ENCODE measurements at regions not wholly inside any gene's neighbourhood (a gene's known extent, or its start where the extent isn't known, plus 50 kb on each side); places are given as distances from the start of the nearest gene placed in this dataset.

DNA sequence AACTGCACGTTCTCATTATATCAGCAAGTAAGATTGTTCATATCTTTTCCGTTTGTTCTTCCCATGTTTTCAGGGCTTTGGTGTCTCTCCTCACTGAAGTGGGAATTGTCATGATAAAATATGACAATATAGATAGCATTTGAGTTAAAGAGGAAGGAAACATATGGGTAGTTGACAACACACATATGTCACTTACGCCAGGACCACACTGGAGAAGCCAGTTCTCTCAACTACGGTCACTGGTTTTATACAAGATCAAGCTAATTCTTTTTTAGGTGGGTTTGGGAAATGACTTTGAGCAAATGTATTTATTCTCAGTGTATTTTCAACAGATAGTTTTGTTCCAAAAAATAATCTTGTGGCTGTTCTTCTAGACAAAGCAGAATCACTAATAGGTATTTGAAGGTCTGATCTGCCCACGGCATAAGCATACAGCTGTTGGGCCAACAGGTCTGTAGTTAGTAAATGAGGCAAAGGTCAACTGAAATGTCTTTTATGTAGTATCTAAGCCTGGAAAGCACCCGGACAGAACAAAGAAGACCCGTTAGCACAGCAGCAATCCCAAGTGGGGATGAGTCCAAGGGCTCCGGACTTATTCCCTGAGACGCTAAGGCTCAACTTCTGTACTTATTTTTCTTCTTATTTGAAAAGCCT lies 433.6 kb upstream of the ZP4 start:
- no peak for FAIRE-seq
- TF ChIP-seq, protein P1, sequence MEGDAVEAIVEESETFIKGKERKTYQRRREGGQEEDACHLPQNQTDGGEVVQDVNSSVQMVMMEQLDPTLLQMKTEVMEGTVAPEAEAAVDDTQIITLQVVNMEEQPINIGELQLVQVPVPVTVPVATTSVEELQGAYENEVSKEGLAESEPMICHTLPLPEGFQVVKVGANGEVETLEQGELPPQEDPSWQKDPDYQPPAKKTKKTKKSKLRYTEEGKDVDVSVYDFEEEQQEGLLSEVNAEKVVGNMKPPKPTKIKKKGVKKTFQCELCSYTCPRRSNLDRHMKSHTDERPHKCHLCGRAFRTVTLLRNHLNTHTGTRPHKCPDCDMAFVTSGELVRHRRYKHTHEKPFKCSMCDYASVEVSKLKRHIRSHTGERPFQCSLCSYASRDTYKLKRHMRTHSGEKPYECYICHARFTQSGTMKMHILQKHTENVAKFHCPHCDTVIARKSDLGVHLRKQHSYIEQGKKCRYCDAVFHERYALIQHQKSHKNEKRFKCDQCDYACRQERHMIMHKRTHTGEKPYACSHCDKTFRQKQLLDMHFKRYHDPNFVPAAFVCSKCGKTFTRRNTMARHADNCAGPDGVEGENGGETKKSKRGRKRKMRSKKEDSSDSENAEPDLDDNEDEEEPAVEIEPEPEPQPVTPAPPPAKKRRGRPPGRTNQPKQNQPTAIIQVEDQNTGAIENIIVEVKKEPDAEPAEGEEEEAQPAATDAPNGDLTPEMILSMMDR (IDR thresholded peaks at IDR 0.05; ENCODE audit: insufficient read depth, low read length, severe bottlenecking) = no peak
- Histone ChIP-seq H3K36me3 (ENCODE audit: control insufficient read depth, insufficient read depth, low read length) (no peaks in the 10 kb centered on the region), H3K27me3 (ENCODE audit: control insufficient read depth, insufficient read depth, low read length) (no peaks in the 10 kb centered on the region), H3K4me3 (ENCODE audit: low read depth, low read length) (no peak overlapping the region)
- DNase-seq (ENCODE audit: low read depth) = no peak

DNA sequence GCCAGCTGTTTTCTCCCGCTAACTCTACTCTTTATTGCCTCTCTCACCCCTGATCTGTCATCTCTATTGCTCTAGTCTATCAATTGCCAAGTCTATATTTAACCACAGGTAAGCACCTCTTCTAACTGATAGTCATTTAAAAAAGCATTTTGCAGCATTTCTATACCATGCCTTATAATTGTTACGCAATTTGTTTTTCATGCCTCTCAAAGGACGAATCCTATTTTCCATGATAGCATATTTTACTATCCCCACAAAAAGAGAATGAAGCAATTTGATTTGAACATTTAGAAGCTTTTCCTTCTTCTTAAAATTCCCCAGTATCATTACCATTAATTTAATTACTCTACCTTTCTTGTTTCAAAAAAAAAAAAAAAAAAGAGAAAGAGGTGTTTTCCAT lies 432.8 kb upstream of the ZP4 start:
- FAIRE-seq (no peak), DNase-seq (ENCODE audit: low read depth) (no peak)
- Histone ChIP-seq H3K4me3 (ENCODE audit: low read depth, low read length) (no peak overlapping the region), H3K27me3 (ENCODE audit: control insufficient read depth, insufficient read depth, low read length) (no peaks in the 10 kb centered on the region), H3K36me3 (ENCODE audit: control insufficient read depth, insufficient read depth, low read length) (no peaks in the 10 kb centered on the region)
- TF ChIP-seq, protein P1 (IDR thresholded peaks at IDR 0.05; ENCODE audit: insufficient read depth, low read length, severe bottlenecking) = no peak

DNA sequence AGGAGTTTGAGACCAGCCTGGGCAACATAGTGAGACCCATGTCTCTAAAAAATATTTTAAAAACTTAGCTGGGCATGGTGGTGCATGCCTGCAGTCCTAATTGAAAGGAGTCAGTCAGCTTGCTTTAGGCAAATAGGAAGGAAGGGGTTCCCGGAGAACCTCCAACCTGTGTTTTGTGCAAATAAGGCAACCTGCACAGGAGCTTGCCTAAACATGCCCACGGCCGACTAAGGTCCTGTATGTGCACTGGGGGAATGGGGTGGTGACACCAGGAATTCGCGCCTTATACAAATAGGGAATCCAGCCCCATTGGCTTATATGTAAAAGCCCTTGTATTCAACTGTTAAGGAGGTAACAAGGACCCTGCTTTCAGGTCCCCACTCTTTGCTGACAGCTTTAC lies 429.2 kb upstream of the ZP4 start:
- Histone ChIP-seq H3K36me3 (ENCODE audit: control insufficient read depth, insufficient read depth, low read length) (no peaks in the 10 kb centered on the region), H3K27me3 (ENCODE audit: control insufficient read depth, insufficient read depth, low read length) (no peaks in the 10 kb centered on the region), H3K4me3 (ENCODE audit: low read depth, low read length) (no peak overlapping the region)
- TF ChIP-seq, protein P1 (IDR thresholded peaks at IDR 0.05; ENCODE audit: insufficient read depth, low read length, severe bottlenecking) = no peak
- FAIRE-seq (no peak), DNase-seq (ENCODE audit: low read depth) (peak; percentile 4)

DNA sequence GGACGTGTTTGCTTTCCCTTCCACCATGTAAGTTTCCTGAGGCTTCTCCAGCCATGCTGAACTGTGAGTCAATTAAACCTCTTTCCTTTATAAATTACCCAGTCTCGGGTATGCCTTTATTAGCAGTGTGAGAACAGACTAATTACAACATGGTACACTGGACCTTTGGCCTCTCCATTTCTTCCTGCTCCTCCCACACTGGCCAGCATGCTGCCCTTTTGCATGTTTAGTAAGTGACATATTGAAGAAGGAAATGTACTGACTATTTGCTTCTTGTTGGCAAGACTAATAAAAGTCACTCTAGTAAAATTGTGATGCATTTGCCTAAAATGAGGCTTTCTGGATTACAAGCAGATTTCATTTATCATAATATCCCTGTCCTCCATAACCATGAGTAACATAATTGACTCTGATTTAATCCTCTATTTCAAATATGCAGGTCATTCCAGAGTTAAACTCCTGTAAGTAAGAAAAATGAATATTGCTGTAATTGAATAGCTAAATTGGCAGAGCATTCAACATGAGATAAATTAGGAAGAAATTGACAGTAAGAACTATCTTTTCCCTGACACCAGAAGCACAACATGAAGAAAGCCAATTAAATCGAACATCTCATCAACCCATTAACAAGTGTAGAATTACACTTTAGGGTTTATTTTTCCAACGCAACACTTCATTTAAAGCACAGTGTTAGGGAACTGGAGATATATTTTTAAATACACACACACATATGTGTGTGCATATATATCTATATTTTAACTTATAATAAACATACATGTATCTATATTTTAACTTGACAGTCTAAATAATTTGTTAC lies 427.8 kb upstream of the ZP4 start:
- Histone ChIP-seq H3K4me3 (ENCODE audit: low read depth, low read length) (no peak overlapping the region), H3K36me3 (ENCODE audit: control insufficient read depth, insufficient read depth, low read length) (no peaks in the 10 kb centered on the region), H3K27me3 (ENCODE audit: control insufficient read depth, insufficient read depth, low read length) (no peaks in the 10 kb centered on the region)
- FAIRE-seq (no peak), DNase-seq (ENCODE audit: low read depth) (no peak)
- TF ChIP-seq, protein P1 (IDR thresholded peaks at IDR 0.05; ENCODE audit: insufficient read depth, low read length, severe bottlenecking) = no peak

DNA sequence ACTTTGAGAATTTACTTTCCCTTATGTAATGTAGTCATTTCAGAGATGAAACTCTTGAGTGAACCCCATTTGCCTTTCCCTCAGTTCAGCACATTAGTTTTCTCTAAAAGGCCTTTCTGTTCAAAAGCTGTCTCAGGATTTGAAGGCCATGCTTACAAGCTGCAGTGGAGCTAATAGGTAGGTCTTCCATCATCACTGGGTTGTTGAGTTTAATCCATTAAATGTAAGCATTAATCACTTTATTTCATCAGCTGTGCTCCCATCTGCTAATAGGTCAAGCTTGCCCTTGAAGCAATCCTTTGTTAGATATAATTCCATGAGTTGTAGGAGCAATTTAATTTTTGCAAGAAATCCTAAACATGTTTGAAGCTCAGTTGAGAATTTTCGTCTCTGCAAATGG lies 422.2 kb upstream of the ZP4 start:
- FAIRE-seq = no peak
- Histone ChIP-seq H3K36me3 (ENCODE audit: control insufficient read depth, insufficient read depth, low read length) (no peaks in the 10 kb centered on the region), H3K4me3 (ENCODE audit: low read depth, low read length) (no peak overlapping the region), H3K27me3 (ENCODE audit: control insufficient read depth, insufficient read depth, low read length) (no peaks in the 10 kb centered on the region)
- no peak for DNase-seq (ENCODE audit: low read depth)
- TF ChIP-seq, protein P1 (IDR thresholded peaks at IDR 0.05; ENCODE audit: insufficient read depth, low read length, severe bottlenecking) = no peak
